Stimulated activated CD8-positive, alpha-beta memory T cell treated with anti-CD3 and anti-CD28 coated beads, Interleukin-15, amount 100 ng/mL, for 4 hours (primary cell): ENCODE measurements at regions not wholly inside any gene's neighbourhood (a gene's known extent, or its start where the extent isn't known, plus 50 kb on each side); places are given as distances from the start of the nearest gene placed in this dataset.

Experiments used
- DNase-seq, 2 donors: peaks; one replicate each; pipeline ENCODE4 v3.0.0-alpha.2; 2020; ENCODE audit warnings: low read depth in 2 of 2

- no peak for DNase-seq
Observed at GRCh38 chr7:68291710-68292109, 1295.1 kb downstream of the TYW1 start.

GRCh38 chr7:68295386-68295785 lies 1298.8 kb downstream of the TYW1 start:
- DNase-seq: no peak

GRCh38 chr7:68304536-68304935 lies 1293.7 kb upstream of the AUTS2 start:
- DNase-seq: no peak

GRCh38 chr7:68306692-68307107 lies 1291.6 kb upstream of the AUTS2 start:
- DNase-seq: no peak

- DNase-seq: no peak
Observed at GRCh38 chr7:68309271-68309670, 1289.0 kb upstream of the AUTS2 start.

- no peak for DNase-seq
Observed at GRCh38 chr7:68309806-68310205, 1288.5 kb upstream of the AUTS2 start.

GRCh38 chr7:68311958-68312357 lies 1286.3 kb upstream of the AUTS2 start:
- no peak for DNase-seq

- no peak for DNase-seq
Observed at GRCh38 chr7:68313806-68314205, 1284.5 kb upstream of the AUTS2 start.

- DNase-seq: no peak
Observed at GRCh38 chr7:68314208-68314607, 1284.1 kb upstream of the AUTS2 start.

- DNase-seq: no peak
Observed at GRCh38 chr7:68317476-68317875, 1280.8 kb upstream of the AUTS2 start.

GRCh38 chr7:68319061-68319460 lies 1279.2 kb upstream of the AUTS2 start:
- DNase-seq: no peak

- DNase-seq: no peak
Observed at GRCh38 chr7:68321076-68321639, 1277.1 kb upstream of the AUTS2 start.

GRCh38 chr7:68321776-68322496 lies 1276.3 kb upstream of the AUTS2 start:
- DNase-seq: no peak

- DNase-seq: no peak
Observed at GRCh38 chr7:68324621-68325020, 1273.7 kb upstream of the AUTS2 start.

GRCh38 chr7:68334216-68334615 lies 1264.1 kb upstream of the AUTS2 start:
- no peak for DNase-seq

- DNase-seq: no peak
Observed at GRCh38 chr7:68334636-68335272, 1263.5 kb upstream of the AUTS2 start.

GRCh38 chr7:68336594-68336993 lies 1261.7 kb upstream of the AUTS2 start:
- DNase-seq: no peak

GRCh38 chr7:68348401-68348800 lies 1249.9 kb upstream of the AUTS2 start:
- DNase-seq: no peak

- DNase-seq: no peak
Observed at GRCh38 chr7:68362745-68363518, 1235.3 kb upstream of the AUTS2 start.

GRCh38 chr7:68364886-68365625 lies 1233.2 kb upstream of the AUTS2 start:
- no peak for DNase-seq

GRCh38 chr7:68371985-68372384 lies 1226.3 kb upstream of the AUTS2 start:
- no peak for DNase-seq
